22Rv1 (cell line): ENCODE measurements at regions not wholly inside any gene's neighbourhood (a gene's known extent, or its start where the extent isn't known, plus 50 kb on each side); places are given as distances from the start of the nearest gene placed in this dataset.

Source experiments
- H3K27ac ChIP-seq: fragments of 450-650 bp; 2 replicates; pipeline ENCODE4 v1.5.1; 2017
- CTCF ChIP-seq: fragments of 450-650 bp; IDR thresholded peaks from 2 replicates; pipeline ENCODE4 v1.5.1; 2017; ENCODE audit warnings: mild to moderate bottlenecking
- ZFX ChIP-seq: fragments of 450-650 bp; IDR thresholded peaks from 2 replicates; pipeline ENCODE4 v1.6.1; 2017; ENCODE audit warnings: antibody characterized with exemption, borderline replicate concordance

- no peak overlapping the region for H3K27ac ChIP-seq
- TF ChIP-seq CTCF (no peak), ZFX (no peak)
Observed at GRCh38 chr7:25565002-25565401, 336.7 kb upstream of the NPVF start.

GRCh38 chr7:25565949-25566348 is 337.7 kb upstream of the NPVF start:
- H3K27ac ChIP-seq: no peak overlapping the region
- TF ChIP-seq CTCF (peak; percentile 100), ZFX (no peak)

- no peak overlapping the region for H3K27ac ChIP-seq
- TF ChIP-seq ZFX: no peak
- TF ChIP-seq CTCF: no peak
Observed at GRCh38 chr7:25567430-25567829, 339.1 kb upstream of the NPVF start.

- no peak for TF ChIP-seq ZFX
- no peak for TF ChIP-seq CTCF
Observed at GRCh38 chr7:25569765-25570164, 341.5 kb upstream of the NPVF start.

DNA sequence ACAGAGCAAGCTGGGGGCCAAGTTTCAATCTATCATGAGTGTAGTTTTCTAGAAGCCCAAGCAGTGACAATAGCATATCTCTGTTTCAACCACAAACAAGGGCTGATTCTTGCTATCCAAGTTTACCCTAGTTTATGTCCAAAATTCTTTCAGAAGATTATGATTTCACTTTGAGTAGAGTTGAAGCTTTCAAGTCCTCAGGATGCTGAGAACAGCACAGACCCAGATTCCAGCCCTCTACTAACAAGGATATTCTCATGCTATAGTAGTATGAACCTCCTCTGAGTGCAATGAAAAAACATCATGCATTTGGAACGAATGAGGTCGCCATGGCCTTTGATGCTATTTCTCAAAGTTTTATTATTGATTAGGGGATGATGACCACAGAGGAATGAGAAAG is 344.1 kb upstream of the NPVF start:
- TF ChIP-seq ZFX: no peak
- TF ChIP-seq CTCF: no peak
- H3K27ac ChIP-seq: no peak overlapping the region

More at GRCh38 chr7:25569765-25570164, 341.5 kb upstream of the NPVF start:
- no peak overlapping the region for H3K27ac ChIP-seq

GRCh38 chr7:25574828-25575227 is 346.5 kb upstream of the NPVF start:
- TF ChIP-seq ZFX: no peak
- no peak for TF ChIP-seq CTCF
- no peak overlapping the region for H3K27ac ChIP-seq

DNA sequence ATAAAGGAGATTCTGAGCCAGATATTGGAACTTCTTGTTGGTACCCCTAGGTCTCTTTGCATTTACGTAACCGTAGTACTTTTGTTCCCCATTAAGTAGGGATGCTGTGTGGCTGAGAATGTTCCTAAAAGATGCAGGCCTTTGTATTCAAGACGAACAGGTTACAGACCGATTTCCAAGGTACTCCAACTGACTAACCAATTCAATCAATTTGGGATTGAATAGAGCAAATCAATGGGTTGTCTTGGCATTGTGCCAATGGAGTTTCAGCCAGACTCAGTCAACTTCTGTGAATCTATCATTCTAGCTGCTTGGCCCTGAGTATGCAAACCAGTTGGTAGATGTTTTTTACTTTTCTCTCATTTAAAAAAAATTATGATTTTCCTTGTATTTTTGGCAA is 347.3 kb upstream of the NPVF start:
- TF ChIP-seq ZFX (no peak), CTCF (no peak)
- no peak overlapping the region for H3K27ac ChIP-seq
